ENCODE measurements at regions not wholly inside any gene's neighbourhood (a gene's known extent, or its start where the extent isn't known, plus 50 kb on each side); places are given as distances from the start of the nearest gene placed in this dataset.

DNA sequence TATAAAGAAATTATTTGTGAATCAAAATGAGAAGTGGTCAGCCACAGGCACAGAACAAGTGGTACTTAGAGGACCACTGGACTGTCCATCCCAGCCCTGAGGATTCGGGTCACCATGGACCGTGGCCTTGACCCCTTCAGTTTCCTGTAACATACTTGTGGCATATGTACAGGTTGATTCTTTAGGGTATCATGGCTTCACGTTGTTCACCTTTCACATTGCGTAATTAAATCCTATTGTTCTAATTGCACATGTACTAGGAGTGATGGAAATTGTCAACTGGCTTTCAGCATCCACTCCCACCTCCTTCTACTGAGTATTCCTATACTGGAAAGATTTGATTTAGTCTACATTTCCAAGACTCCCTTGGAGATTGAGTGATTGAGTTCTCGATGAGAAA lies 148.3 kb upstream of the GJB5 start:
- no peak for TF ChIP-seq POLR2AphosphoS5 (IDR thresholded peaks at IDR 0.05; ENCODE audit: low read depth, low read length)
- no peak for TF ChIP-seq TCF7L2 (IDR thresholded peaks at IDR 0.05; ENCODE audit: low read depth, low read length)
- TF ChIP-seq SIN3A (IDR thresholded peaks at IDR 0.05; ENCODE audit: borderline replicate concordance, insufficient read depth, low read depth, low read length) = no peak
- TF ChIP-seq, protein P1, sequence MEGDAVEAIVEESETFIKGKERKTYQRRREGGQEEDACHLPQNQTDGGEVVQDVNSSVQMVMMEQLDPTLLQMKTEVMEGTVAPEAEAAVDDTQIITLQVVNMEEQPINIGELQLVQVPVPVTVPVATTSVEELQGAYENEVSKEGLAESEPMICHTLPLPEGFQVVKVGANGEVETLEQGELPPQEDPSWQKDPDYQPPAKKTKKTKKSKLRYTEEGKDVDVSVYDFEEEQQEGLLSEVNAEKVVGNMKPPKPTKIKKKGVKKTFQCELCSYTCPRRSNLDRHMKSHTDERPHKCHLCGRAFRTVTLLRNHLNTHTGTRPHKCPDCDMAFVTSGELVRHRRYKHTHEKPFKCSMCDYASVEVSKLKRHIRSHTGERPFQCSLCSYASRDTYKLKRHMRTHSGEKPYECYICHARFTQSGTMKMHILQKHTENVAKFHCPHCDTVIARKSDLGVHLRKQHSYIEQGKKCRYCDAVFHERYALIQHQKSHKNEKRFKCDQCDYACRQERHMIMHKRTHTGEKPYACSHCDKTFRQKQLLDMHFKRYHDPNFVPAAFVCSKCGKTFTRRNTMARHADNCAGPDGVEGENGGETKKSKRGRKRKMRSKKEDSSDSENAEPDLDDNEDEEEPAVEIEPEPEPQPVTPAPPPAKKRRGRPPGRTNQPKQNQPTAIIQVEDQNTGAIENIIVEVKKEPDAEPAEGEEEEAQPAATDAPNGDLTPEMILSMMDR (IDR thresholded peaks at IDR 0.05) = no peak
- TF ChIP-seq, protein P2, sequence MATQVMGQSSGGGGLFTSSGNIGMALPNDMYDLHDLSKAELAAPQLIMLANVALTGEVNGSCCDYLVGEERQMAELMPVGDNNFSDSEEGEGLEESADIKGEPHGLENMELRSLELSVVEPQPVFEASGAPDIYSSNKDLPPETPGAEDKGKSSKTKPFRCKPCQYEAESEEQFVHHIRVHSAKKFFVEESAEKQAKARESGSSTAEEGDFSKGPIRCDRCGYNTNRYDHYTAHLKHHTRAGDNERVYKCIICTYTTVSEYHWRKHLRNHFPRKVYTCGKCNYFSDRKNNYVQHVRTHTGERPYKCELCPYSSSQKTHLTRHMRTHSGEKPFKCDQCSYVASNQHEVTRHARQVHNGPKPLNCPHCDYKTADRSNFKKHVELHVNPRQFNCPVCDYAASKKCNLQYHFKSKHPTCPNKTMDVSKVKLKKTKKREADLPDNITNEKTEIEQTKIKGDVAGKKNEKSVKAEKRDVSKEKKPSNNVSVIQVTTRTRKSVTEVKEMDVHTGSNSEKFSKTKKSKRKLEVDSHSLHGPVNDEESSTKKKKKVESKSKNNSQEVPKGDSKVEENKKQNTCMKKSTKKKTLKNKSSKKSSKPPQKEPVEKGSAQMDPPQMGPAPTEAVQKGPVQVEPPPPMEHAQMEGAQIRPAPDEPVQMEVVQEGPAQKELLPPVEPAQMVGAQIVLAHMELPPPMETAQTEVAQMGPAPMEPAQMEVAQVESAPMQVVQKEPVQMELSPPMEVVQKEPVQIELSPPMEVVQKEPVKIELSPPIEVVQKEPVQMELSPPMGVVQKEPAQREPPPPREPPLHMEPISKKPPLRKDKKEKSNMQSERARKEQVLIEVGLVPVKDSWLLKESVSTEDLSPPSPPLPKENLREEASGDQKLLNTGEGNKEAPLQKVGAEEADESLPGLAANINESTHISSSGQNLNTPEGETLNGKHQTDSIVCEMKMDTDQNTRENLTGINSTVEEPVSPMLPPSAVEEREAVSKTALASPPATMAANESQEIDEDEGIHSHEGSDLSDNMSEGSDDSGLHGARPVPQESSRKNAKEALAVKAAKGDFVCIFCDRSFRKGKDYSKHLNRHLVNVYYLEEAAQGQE (IDR thresholded peaks at IDR 0.05; ENCODE audit: insufficient read depth in 1 of 2, low read depth in 2 of 2, low read length in 1 of 2) = no peak
- ChIA-PET POLR2A (no interaction called here), CTCF (no interaction called here)
- intact Hi-C loops (cut with micrococcal nuclease; ENCODE audit: unreplicated experiment) (no loop called here), in situ Hi-C loops (cut with HindIII; ENCODE audit: low pct_unique_long_range_greater_than_20kb, low sequenced_read_pairs) (no loop called here)
- Histone ChIP-seq H3K4me3 (ENCODE audit: low read depth in 2 of 2, low read length in 2 of 2) (no peak overlapping the region), H3K36me3 (ENCODE audit: control insufficient read depth, insufficient read depth, low read length) (no peaks in the 10 kb centered on the region), H3K4me1 (ENCODE audit: control insufficient read depth, insufficient read depth, low read length) (no peaks in the 10 kb centered on the region), H3K9me3 (ENCODE audit: control insufficient read depth, insufficient read depth, low read depth, low read length) (no peaks in the 10 kb centered on the region), H3K27ac (ENCODE audit: low read length) (no peak overlapping the region), H3K27me3 (ENCODE audit: control insufficient read depth, insufficient read depth, low read length) (peaks cover 6% of the 10 kb centered on the region)
- BruUV-seq (replicated peaks) = no TSS peak
- no peak for ATAC-seq
- DNase-seq (ENCODE audit: low read depth, low spot score) = no peak

DNA sequence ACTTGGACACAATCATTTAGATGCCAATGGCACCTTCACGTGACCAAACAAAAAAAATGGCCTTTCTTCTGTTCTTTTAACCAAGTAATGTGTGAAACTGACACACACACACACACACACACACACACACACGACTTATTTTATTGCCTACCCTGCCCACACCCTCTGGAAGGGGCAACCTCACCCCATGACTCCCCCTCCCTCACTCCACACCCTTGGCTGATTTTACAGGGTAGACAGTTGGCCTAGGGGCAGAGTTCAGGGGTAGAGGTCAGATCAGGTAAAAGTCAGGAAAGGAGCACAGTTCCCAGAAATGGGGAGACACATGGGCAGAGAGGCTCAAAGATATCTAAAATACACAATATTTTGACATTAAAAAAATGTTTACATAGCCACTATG lies 144.8 kb upstream of the GJB5 start:
- DNase-seq (ENCODE audit: low read depth, low spot score) (no peak), ATAC-seq (no peak)
- H3K36me3 ChIP-seq (ENCODE audit: control insufficient read depth, insufficient read depth, low read length) = no peaks in the 10 kb centered on the region
- intact Hi-C loops (cut with micrococcal nuclease; ENCODE audit: unreplicated experiment) (no loop called here), in situ Hi-C loops (cut with HindIII; ENCODE audit: low pct_unique_long_range_greater_than_20kb, low sequenced_read_pairs) (no loop called here)
- ChIA-PET CTCF (no interaction called here), POLR2A (no interaction called here)
- H3K27me3 ChIP-seq (ENCODE audit: control insufficient read depth, insufficient read depth, low read length) = peaks cover 5% of the 10 kb centered on the region
- TF ChIP-seq, protein P2 (IDR thresholded peaks at IDR 0.05; ENCODE audit: insufficient read depth in 1 of 2, low read depth in 2 of 2, low read length in 1 of 2) = no peak
- TF ChIP-seq POLR2AphosphoS5 (IDR thresholded peaks at IDR 0.05; ENCODE audit: low read depth, low read length) = no peak
- TF ChIP-seq SIN3A (IDR thresholded peaks at IDR 0.05; ENCODE audit: borderline replicate concordance, insufficient read depth, low read depth, low read length) = no peak
- no peak for TF ChIP-seq TCF7L2 (IDR thresholded peaks at IDR 0.05; ENCODE audit: low read depth, low read length)
- TF ChIP-seq, protein P1 (IDR thresholded peaks at IDR 0.05) = no peak
- no TSS peak for BruUV-seq (replicated peaks)
- H3K4me1 ChIP-seq (ENCODE audit: control insufficient read depth, insufficient read depth, low read length) = no peaks in the 10 kb centered on the region
- no peak overlapping the region for H3K27ac ChIP-seq (ENCODE audit: low read length)
- no peak overlapping the region for H3K4me3 ChIP-seq (ENCODE audit: low read depth in 2 of 2, low read length in 2 of 2)
- H3K9me3 ChIP-seq (ENCODE audit: control insufficient read depth, insufficient read depth, low read depth, low read length) = no peaks in the 10 kb centered on the region

All from Panc1 (cell line).